PFSK-1 (cell line): ENCODE measurements at regions not wholly inside any gene's neighbourhood (a gene's known extent, or its start where the extent isn't known, plus 50 kb on each side); places are given as distances from the start of the nearest gene placed in this dataset.

Source experiments
- FOXP2 ChIP-seq: optimal IDR thresholded peaks from 2 replicates; pipeline ENCODE3; 2011; ENCODE audit warnings: borderline replicate concordance, control low read depth, inconsistent platforms; ENCODE audit not compliant: insufficient read depth; ENCODE audit errors: extremely low read length, extremely low read depth
- POLR2AphosphoS5 ChIP-seq: IDR thresholded peaks from 2 replicates; pipeline ENCODE4 v1.6.1; 2012; ENCODE audit warnings: low read depth, mild to moderate bottlenecking, control low read depth, low read length, moderate library complexity
- SIN3A ChIP-seq: IDR thresholded peaks from 2 replicates; pipeline ENCODE4 v1.6.1; 2012; ENCODE audit warnings: mild to moderate bottlenecking, low read length, moderate library complexity, borderline replicate concordance; ENCODE audit not compliant: insufficient read depth
- TAF1 ChIP-seq: IDR thresholded peaks from 2 replicates; pipeline ENCODE4 v1.6.1; 2012; ENCODE audit warnings: low read length, control low read depth, borderline replicate concordance; ENCODE audit not compliant: insufficient read depth

- TF ChIP-seq FOXP2 (no peak), SIN3A (no peak), POLR2AphosphoS5 (no peak), TAF1 (no peak)
Measured at GRCh38 chr5:89570557-89570956, 687.6 kb upstream of the MEF2C start.
